Lower leg skin (tissue), 3 donors: ENCODE measurements at regions not wholly inside any gene's neighbourhood (a gene's known extent, or its start where the extent isn't known, plus 50 kb on each side); places are given as distances from the start of the nearest gene placed in this dataset.

Experiments used
- POLR2A ChIP-seq, 2 donors: fragments of 450-650 bp; IDR thresholded peaks; one replicate each; pipeline ENCODE4 v1.6.1; 2016 to 2017; ENCODE audit warnings: antibody characterized with exemption in 2 of 2, mild to moderate bottlenecking in 1 of 2, moderate library complexity in 1 of 2
- TF ChIP-seq, protein P1 (sequence below), 3 donors: fragments of 450-650 bp; IDR thresholded peaks; one replicate each; pipeline ENCODE4 v1.5.1; 2016; ENCODE audit warnings: antibody characterized with exemption in 3 of 3, mild to moderate bottlenecking in 3 of 3, moderate library complexity in 2 of 3

GRCh38 chr5:87851603-87852002 is 417.0 kb downstream of the TMEM161B start:
- TF ChIP-seq, protein P1, sequence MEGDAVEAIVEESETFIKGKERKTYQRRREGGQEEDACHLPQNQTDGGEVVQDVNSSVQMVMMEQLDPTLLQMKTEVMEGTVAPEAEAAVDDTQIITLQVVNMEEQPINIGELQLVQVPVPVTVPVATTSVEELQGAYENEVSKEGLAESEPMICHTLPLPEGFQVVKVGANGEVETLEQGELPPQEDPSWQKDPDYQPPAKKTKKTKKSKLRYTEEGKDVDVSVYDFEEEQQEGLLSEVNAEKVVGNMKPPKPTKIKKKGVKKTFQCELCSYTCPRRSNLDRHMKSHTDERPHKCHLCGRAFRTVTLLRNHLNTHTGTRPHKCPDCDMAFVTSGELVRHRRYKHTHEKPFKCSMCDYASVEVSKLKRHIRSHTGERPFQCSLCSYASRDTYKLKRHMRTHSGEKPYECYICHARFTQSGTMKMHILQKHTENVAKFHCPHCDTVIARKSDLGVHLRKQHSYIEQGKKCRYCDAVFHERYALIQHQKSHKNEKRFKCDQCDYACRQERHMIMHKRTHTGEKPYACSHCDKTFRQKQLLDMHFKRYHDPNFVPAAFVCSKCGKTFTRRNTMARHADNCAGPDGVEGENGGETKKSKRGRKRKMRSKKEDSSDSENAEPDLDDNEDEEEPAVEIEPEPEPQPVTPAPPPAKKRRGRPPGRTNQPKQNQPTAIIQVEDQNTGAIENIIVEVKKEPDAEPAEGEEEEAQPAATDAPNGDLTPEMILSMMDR (IDR thresholded peaks at IDR 0.05) = no peak
- TF ChIP-seq POLR2A (IDR thresholded peaks at IDR 0.05) = no peak
